Activated gamma-delta T cell treated with anti-CD3 and anti-CD28 coated beads, Interleukin-2, amount 50 U/mL, for 16 hours (primary cell): ENCODE measurements at regions not wholly inside any gene's neighbourhood (a gene's known extent, or its start where the extent isn't known, plus 50 kb on each side); places are given as distances from the start of the nearest gene placed in this dataset.
"Not testable (repeated sequence)": the region's sequence is repeated elsewhere in the genome, so short reads cannot be mapped to it uniquely, and the experiment has no call there.

Source experiments
- DNase-seq: peaks from one replicate; pipeline ENCODE4 v3.0.0-alpha.2; 2020; ENCODE audit warnings: low read depth

DNA sequence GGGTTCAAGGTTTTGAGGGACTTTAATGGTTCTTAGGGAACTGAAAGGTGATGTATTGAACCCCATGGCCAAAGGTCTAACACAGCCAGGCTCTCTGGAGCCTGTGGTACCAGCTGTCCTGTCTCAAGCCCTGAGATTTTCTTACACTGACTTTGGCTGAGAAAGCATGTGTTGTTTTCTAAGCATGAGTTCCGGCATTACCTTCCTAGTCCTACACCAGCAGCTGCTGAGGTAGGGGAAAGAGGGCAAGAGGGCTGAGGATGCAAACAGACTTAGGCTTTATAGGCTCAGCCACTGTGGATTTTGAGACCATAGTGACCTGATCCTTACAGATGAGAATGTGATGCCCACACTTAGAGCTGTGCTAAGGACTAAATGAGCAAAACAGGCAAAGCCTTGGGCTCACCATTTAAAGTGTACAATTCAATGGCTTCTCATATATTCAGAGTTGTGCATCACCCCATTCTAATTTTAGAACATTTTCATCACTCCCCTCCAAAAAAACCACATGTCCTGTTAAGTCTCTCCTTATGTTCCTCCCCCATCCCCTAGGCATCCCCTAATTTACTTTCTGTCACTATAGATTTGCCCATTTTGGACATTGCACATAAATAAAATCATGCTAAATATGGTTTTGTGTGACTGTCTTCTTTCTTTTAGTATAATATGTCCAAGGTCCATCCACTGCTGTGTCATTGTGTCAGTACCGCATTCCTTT is 99.7 kb upstream of the OTOS start:
- no peak for DNase-seq

DNA sequence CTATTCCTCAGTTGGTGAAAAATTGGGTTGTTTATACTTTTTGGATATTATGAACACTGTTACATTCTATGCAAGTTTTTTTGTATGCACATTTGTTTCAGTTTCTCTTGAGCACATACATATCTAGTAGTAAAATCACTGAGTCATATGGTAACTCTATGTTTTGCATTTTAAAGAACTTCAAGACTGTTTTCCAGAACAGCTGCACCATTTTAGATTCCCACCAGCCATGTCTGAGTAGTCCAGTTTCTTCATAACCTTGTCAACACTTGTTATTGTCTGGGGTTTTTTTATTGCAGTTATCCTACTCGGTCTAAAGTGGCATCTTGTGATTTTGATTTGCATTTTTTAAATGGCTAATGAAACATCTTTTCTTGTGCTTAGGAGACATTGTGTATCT is 100.3 kb upstream of the OTOS start:
- no peak for DNase-seq

DNA sequence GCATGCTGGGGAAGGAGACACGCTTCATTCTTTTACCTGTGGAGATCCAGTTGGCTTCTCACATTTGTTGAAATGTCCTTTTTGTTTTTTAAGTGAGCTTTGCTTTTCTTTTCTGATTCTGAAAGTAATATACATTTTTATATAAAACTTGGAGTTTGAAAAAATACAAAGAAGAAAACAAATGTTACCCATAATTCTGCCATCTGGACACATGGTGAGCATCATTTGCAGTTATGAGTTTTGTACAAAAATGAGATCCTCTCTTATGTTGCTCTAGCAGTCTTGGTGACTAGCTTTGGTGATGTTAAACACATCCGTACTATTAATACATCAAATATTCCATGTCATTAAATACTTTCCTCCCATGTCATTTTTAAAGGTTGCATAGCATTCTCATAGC is 101.1 kb upstream of the OTOS start:
- DNase-seq: no peak

DNA sequence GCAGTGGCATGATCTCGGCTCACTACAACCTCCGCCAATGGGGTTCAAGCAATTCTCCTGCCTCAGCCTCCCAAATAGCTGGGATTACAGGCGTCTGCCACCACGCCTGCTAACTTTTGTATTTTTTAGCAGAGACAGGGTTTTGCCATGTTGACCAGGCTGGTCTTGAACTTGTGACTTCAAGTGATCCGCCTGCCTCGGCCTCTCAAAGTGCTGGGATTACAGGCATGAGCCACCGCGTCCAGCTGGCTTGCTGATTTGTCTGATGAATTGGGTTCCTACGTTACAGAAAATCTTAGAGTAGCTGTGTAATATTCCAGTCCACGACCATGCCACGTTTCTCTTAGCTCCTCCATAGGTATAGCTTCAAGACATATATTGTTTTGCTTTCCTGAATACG is 102.6 kb upstream of the OTOS start:
- DNase-seq: not testable (repeated sequence)

DNA sequence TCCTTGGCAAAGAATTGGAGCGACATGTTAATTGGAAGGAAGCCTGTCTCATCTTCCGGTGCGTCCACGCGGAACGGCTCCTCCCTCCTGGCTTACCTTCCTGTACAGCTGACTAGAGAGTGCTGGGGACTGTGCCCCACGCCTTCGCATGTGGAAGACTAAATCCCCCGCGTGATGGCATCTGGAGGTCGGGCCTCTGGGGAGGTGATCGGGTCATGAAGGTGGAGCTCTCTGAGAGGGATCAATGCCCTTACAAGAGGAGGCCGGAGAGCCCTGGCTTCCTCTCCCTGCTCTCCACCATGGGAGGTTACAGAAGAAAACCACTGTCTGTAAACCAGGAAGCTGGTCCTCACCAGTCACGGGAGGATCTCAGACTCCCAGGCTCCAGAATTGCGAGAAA is 104.1 kb upstream of the OTOS start:
- no peak for DNase-seq

DNA sequence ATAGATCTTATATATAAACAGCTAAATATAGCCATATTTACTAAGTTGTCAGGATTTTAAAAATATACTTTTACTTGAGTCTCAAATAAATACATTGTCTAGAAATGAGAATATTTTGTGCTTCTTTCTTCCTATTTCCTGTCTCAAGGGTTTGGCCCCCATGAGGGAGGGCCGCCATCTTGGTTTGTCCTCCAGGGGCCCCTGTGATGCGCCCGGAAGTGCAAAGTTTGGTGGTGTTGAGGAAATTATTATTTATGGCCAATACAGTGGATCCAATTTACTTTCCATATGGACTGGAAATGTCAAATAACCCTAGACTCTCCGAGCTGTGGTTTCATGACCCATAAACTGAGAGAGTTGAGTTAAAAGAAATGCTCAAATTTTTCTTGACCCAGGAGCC is 104.7 kb upstream of the OTOS start:
- no peak for DNase-seq

DNA sequence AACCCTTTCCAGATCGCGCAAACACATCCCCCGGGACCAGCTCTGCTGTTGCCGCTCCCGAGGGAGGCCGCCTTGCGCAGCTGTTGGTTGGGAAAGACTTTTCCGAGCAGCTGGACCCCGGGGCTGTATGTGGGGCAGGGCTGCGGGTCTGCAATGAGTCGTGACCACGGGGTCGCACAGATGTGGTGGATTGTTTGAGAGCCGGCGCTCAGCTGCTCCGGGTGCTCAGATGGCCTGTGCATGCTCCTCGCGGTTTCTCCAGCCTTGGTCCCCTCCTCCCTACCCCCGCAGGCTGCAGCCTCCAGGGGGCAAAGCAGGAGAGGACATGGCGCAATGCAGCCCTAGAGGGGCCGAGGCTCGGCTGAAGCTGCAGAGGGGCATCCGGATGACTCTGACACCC is 105.2 kb upstream of the OTOS start:
- DNase-seq: no peak

DNA sequence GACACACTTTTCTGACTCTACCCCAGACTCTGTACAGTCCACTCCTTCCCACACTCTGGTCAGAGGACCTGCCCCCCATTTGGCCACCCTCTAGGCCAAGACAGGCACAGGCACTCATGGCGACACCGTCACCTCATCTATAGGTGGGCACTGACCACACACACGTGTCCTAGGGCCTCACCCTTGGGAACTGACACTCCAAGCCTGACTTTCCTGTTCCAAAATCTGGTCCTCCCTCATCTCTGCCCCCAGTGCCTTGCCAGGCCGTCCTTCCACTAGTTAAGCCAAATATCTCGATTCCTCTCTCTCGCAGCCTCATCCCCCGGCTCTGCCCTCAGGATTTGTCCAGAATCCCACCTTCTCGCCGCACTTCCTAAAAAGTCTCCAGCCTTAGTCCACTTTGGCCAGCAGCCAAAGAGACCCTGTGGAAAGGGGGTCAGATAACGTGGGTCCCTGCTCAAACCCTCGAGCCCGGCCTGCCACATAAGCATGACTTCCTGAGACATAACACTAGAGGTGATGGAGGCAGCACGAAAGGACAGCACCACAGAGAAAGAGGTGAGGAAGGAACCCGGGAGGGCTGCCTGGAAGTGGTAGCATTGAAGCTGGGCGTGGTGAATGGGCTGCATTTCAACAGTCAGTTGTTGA is 105.8 kb upstream of the OTOS start:
- no peak for DNase-seq

DNA sequence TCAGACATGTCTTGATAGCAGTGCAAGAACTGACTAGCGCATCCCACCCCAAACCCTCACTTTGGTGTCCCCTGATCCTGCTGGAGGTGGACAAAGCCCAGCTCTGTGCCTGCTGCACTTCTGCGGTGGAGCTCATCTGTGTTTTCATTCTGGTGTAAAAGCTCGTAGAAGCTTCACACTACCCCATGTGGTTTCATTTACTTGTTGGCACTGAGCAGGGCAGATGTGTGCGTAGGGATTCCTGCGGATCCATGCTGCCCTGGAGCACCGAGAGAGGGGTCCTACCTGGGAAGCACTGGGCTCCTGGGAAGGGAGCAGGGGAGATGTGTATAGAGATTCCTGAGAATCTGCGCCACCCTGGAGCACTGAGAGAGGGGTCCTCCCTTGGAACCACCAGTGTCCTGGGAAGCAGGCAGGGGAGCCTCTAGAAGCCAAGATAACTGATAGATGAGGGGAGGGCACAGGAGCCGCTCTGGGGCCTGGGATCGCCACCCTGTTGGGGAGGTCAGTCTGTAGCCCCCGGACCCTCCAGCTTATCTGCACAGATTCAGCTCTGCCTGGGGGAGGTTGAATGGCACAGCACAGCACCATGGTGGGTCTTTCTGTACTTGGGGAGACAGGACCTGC is 106.9 kb upstream of the OTOS start:
- no peak for DNase-seq

DNA sequence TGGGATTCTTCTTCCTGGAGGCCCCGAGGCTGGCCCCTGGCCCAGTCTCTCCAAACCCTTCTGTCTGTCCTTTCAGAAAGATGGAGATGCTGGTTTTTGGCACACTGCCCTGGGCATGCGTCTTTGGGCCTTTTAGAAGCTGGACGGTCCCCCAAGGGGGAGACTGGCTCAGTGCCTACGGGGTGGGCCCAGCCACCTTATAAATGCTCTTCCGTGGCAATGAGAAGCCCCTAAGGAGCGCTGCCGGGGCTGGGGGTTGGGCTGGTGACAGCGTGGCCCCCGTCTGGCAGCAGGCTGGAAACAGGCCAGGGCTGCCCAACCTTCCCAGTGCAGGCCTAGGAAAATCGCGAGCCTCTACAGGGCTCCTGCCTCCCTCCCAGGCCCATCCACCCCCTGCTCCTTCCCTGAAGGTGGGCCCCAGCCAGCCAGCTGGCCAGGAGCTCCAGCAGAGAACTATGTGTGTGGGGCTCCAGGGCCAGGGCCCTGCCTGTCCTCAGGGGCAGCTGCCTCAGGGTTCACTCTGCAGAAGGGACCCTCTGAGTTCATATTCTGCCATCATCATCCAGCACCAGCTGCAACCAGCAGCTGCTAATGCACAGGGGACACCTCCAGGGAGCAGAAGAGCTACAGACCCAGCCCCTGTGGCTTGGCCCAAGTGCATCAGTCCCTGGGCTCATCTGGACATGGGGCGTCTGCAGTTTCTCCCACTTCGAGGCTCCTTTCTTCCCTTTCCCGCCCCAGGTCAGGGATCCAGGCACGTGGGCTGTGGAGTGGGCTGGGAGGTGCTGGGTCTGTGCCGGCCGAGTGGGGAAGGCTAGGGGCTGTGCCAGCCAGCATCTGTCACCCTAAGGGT is 107.6 kb upstream of the OTOS start:
- DNase-seq: no peak

DNA sequence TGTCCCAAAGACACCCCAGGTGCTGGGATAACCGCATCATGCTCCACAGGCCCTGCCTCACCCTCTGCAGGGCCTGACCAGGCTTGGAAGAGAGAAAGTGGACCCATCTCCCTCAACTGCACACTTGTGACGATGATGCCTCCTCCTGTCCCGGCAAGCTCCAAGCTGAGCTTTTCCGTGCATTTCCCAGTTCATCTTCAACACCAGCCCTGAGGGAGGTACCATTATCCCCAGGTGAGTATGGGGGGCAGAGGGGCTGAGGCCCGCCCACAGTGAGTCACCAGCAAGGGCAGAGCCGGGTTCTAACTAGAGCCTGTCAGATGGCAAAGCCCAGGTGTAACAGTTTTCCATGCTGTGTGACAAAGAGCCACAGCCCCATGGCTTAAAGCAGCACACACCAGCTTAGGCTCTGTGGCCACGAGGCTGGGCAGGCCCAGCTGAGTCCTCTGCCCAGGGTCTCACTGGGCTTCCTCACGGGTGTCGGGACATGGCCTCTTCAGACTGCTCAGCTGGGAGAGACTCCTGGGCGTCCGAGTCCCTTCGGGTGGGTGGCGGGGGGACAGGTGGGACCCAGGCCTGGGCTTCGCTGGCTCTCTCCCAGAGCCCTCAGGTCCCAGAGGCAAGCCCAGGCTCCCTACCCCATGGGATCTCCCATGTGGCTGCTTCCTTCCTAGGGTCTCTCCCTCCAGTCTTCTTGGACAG is 108.4 kb upstream of the OTOS start:
- DNase-seq: no peak

DNA sequence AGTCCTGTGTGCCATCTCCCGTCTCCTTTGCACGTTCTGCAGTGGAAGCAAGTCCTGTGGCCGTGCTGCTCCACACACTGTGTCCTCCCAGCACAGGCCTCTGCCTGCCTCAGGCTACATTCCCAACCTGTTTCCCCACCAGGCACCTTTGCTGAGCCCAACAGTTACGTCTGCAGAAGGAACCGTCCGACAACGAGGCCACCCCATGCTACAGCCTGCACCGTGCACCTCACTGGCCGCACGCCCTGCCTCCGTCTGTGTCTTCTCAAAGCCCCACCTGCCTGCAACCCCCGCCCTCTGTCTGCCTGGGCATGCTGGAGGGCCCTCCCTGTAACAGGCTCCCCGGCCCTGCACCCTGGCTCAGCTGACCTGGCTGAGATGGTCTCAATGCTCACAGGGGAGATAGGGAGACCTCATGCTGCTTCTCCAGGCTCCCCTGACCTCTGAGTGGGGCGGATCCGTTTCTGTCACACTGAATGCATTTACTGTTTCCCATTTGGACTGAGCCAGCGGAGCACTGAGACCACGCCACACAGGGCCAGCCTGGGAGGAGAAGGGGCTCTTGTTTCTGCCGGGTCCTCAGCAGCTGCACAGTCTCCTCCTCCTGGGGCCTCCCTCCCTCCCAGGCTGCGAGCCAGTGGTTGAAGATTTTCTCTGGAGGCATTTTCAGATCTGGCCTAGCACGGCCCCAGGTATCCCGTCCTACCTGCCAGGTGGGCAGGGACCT is 109.1 kb upstream of the OTOS start:
- no peak for DNase-seq

DNA sequence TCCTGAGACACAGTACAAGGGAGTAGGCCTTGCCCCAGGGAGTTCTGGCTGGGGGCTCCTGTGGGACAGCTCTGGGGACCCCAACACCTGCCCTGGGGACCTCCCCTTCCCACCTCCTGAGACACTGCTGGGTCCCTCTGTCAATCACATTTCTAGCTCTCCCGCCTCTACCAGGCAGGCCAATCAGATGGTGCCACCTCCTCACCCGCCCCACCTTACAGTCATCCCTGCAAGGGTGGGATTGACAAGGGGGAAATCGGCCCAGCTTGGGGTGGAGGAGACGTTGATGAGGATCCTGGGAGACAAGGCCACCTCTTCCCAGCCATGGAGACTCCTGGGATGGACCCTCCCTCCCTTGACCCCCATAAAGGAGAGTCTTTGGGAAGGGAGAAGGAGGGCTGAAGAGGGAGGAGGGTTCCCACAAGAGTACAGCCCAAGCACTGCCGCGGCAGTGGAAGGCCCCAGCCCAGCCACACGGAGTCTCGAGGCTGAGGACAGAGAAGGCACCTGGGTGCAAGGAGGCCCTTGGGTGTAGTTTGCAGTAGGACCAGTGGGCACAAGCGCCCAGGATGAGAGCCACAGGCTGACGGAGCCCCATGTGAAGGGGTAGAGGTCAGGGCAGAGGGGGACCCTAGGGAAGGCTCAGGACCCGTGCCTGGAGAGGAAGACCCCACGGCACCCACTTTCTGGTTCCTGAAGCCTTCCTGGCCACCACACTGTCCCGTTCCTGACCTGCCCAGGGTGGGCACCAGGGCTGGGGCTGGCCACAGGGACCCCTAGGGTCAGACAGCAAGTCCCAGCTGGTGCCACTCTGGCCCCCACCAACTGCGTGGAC is 109.9 kb upstream of the OTOS start:
- no peak for DNase-seq

DNA sequence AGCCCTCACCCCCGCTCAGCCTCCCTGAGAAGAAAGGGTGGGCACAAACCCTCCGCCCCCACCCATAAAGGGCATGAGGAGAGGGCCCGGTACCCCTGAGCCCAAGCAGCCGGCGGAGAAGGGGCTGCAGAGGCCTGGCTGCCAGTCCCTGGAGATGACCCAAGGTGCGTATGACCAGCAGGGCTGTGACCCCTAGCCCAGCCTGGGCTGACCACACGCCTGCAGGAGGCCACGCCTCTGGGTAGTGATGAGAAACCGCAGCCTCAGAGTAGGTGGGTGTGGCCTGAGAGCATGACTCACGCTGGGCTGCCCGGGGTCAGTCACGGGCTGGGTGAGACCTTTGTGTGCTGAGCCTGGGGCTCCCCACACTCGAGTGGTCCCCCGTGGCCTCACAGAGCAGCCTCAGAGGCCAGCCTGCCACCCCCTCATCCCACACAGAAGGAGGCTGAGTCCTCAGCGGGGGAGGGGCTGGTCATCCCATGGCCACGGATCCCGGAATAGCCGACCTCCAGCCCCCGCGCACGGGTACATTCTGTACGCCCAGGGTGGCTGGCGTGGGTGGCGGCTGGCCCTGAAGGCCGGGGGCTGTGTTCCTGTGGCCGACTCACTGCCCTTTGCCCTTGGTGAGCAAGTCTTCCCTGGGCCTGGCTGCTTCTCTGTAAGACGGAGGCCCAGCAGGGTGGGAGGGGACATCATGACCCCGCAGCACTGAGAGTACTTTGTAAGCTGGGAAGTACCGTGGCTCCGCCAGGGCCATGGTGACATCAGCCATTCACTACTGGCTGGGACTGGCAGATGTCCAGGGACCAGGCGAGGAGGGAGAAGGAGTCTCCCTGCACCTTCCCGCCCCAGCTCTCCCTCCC is 110.8 kb upstream of the OTOS start:
- no peak for DNase-seq

DNA sequence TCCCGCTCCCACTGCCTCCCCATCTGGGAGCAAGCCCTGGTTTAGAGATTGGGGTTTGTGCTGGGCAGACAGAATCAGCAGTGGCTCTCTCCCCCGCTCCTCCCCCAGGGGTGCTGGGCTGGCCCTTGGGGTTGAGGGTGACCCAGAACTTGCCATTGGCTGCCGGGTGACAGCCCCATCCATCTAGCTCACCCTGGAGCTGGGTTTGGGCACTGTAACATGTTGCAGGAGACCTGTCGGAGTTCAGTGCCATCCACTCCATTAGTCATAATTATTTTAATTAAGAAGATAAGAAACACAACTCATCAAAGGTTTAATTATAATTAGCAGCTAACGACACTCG is 111.4 kb upstream of the OTOS start:
- no peak for DNase-seq

DNA sequence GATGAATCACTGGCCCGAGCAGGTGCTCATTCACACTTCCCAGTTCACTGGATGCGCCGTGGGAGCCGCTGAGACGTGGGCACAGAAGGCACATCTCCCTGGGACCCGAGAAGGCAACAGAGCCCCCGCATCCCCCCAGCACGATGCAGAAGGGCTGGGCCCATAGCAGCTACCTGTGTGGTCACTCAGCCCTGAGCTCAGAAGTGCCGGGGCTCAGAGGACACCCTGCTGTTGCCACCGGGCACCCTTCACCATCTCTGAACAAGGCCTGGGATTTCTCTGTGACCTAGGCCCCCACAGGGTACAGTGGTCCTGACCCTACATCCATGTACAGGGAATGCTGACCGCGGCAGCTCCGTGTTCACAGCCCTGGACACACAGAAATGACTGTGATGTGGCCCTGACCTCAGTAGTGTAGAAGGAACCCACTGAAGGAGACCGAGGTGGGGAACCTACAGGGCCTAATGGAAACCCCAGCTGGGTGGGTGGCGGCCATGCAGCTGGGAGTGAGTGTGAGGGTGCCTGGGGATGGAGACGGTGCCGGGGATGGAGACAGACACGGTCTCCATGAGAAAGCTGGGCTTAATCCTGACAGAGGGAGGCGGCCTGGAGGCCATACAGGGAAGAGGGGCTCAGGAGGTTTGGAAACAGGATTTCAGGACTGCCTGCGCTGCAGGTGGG is 111.9 kb upstream of the OTOS start:
- no peak for DNase-seq

DNA sequence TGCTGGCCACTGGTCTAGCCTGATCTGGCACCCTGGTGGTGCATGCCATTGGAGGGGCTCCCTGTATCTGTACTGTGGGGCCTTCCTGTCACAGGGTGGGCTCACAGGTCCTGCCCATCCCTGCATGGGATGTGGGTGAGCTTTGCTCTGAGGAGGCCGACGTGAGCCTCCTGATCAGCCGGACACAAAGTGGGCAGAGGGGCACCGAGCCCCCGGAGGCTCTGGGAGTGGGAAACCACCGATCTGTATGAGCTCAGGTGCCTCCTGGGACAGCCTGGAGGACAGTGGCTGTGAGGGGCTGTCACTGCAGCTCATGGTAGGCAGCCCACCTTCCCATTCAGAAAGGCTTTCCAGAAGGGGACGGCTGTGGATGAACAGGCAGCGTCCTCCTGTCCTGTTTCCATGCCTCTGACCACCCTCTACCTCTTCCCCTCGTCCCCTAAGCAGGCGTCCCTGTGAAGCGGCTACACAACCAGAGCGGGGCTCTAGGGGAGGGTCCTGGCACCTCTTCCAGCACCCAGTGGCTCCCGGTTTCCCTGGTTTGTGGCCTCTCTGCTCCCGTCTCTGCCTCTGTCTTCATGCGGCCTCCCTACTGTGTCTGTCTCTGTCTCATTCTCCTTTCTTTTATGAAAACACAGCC is 112.5 kb upstream of the OTOS start:
- DNase-seq: no peak

DNA sequence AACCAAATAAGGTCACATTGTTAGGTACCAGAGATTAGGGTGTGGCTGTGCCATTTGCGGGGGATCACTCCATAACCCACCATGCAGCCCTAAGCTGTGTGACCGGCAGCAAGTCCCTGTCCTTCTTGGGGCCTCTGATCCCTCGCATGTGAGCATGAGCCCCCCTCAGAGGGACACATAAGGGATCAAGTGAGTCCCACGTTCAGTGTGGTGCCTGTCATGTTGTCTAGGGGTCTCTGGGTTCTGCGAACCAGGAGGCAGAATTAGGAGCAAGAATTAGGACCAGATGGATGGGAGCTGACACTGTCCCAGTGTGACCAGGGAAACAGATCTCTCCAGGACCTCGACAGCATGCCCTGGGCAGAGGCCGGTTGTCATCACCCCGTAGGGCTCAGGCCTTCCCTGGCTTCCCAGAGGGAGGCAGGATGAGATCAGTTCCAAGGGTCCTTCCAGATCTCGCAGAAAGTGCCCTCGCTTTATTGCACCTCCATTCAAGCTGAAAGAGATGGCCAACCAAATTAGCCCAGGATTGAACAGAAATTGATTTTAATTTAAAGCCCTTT is 113.2 kb upstream of the OTOS start:
- DNase-seq: no peak
